ENCODE measurements at regions not wholly inside any gene's neighbourhood (a gene's known extent, or its start where the extent isn't known, plus 50 kb on each side); places are given as distances from the start of the nearest gene placed in this dataset.

- TF ChIP-seq EZH2 (IDR thresholded peaks at IDR 0.05; ENCODE audit: insufficient read depth, poor library complexity, severe bottlenecking) (no peak), EZH2phosphoT487 (IDR thresholded peaks at IDR 0.05; ENCODE audit: insufficient read depth, low read depth) (no peak)
These were observed 467.3 kb downstream of the SETD4 start for GRCh38 chr21:35593000-35593502.
